Mesenchymal stem cell (in vitro differentiated cells and primary cell): ENCODE measurements at regions not wholly inside any gene's neighbourhood (a gene's known extent, or its start where the extent isn't known, plus 50 kb on each side); places are given as distances from the start of the nearest gene placed in this dataset.

Experiments
- DNase-seq: peaks from one replicate; pipeline ENCODE4 v3.0.0-alpha.2; 2013
- H2AFZ ChIP-seq: one replicate; pipeline ENCODE4 v1.6.1; 2013; ENCODE audit warnings: low read depth, mild to moderate bottlenecking, control low read depth, inconsistent platforms, low read length, moderate library complexity
- H2AK5ac ChIP-seq: 2 replicates; pipeline ENCODE4 v1.6.1; 2013; ENCODE audit warnings: low read length, moderate library complexity, mild to moderate bottlenecking, inconsistent platforms; ENCODE audit not compliant: severe bottlenecking
- H2BK120ac ChIP-seq: one replicate; pipeline ENCODE4 v1.6.1; 2013; ENCODE audit warnings: low read depth, mild to moderate bottlenecking, inconsistent platforms, low read length, moderate library complexity
- H2BK12ac ChIP-seq, 2 experiments: one replicate each; pipeline ENCODE4 v1.6.1; 2013; ENCODE audit warnings: inconsistent platforms in 2 of 2, low read length in 2 of 2, mild to moderate bottlenecking in 2 of 2, moderate library complexity in 2 of 2, control low read depth in 1 of 2
- H2BK15ac ChIP-seq: one replicate; pipeline ENCODE4 v1.6.1; 2013; ENCODE audit warnings: mild to moderate bottlenecking, low read depth, inconsistent platforms; ENCODE audit not compliant: poor library complexity, severe bottlenecking
- H2BK5ac ChIP-seq: 2 replicates; pipeline ENCODE4 v1.6.1; 2013; ENCODE audit warnings: low read depth, mild to moderate bottlenecking, low read length, control low read depth, inconsistent platforms; ENCODE audit not compliant: poor library complexity, severe bottlenecking
- H3K14ac ChIP-seq, 2 experiments: one replicate each; pipeline ENCODE4 v1.6.1; 2013; ENCODE audit warnings: inconsistent platforms in 2 of 2, low read length in 2 of 2, control low read depth in 1 of 2, mild to moderate bottlenecking in 1 of 2, moderate library complexity in 1 of 2
- H3K18ac ChIP-seq, 2 experiments: one replicate each; pipeline ENCODE4 v1.6.1; 2013; ENCODE audit warnings: inconsistent platforms in 2 of 2, low read length in 2 of 2, control low read depth in 1 of 2, low read depth in 1 of 2, mild to moderate bottlenecking in 1 of 2
- H3K23ac ChIP-seq, 2 experiments: one replicate each; pipeline ENCODE4 v1.6.1; 2013; ENCODE audit warnings: inconsistent platforms in 2 of 2, low read length in 2 of 2, mild to moderate bottlenecking in 2 of 2, moderate library complexity in 2 of 2, control low read depth in 1 of 2
- H3K27ac ChIP-seq: 2 replicates; pipeline ENCODE4 v1.5.1; 2013; ENCODE audit warnings: mild to moderate bottlenecking, moderate library complexity, low read length, control low read depth, inconsistent platforms; ENCODE audit not compliant: poor library complexity, severe bottlenecking
- H3K27me3 ChIP-seq, 2 experiments: 2 replicates each; pipeline versions ENCODE4 v1.6.1 to v1.7.0; 2013; ENCODE audit warnings: low read length in 2 of 2, mild to moderate bottlenecking in 2 of 2, moderate library complexity in 2 of 2, control low read depth in 1 of 2, inconsistent platforms in 1 of 2; ENCODE audit not compliant: control insufficient read depth in 1 of 2, insufficient read depth in 1 of 2
- H3K36me3 ChIP-seq, 2 experiments: 2 replicates each; pipeline versions ENCODE4 v1.6.1 to v1.7.0; 2013; ENCODE audit warnings: low read length in 2 of 2, control low read depth in 1 of 2, inconsistent platforms in 1 of 2, low read depth in 1 of 2, mild to moderate bottlenecking in 1 of 2; ENCODE audit not compliant: insufficient read depth in 2 of 2, control insufficient read depth in 1 of 2
- H3K4ac ChIP-seq, 2 experiments: one replicate each; pipeline ENCODE4 v1.6.1; 2013; ENCODE audit warnings: inconsistent platforms in 2 of 2, low read length in 2 of 2, mild to moderate bottlenecking in 2 of 2, moderate library complexity in 2 of 2, control low read depth in 1 of 2, low read depth in 1 of 2
- H3K4me1 ChIP-seq: 2 replicates; pipeline ENCODE4 v1.6.1; 2013; ENCODE audit warnings: low read depth, low read length, control low read depth; ENCODE audit not compliant: control insufficient read depth, insufficient read depth
- H3K4me2 ChIP-seq: 2 replicates; pipeline ENCODE4 v1.6.1; 2013; ENCODE audit warnings: low read length, mild to moderate bottlenecking, inconsistent platforms; ENCODE audit not compliant: poor library complexity, severe bottlenecking
- H3K4me3 ChIP-seq, 2 experiments: 2 replicates each; pipeline versions ENCODE4 v1.5.1 to v1.7.0; 2013; ENCODE audit warnings: low read length in 2 of 2, mild to moderate bottlenecking in 2 of 2, control low read depth in 1 of 2, low read depth in 1 of 2; ENCODE audit not compliant: insufficient read depth in 1 of 2
- H3K79me1 ChIP-seq: replicated peaks from 2 replicates; pipeline ENCODE4 v1.6.1; 2013; ENCODE audit warnings: mild to moderate bottlenecking, control low read depth, low read length, inconsistent platforms; ENCODE audit not compliant: poor library complexity, severe bottlenecking
- H3K9ac ChIP-seq: 2 replicates; pipeline ENCODE4 v1.7.0; 2013; ENCODE audit warnings: mild to moderate bottlenecking, low read length, moderate library complexity
- H3K9me3 ChIP-seq: 2 replicates; pipeline ENCODE4 v1.7.0; 2013; ENCODE audit warnings: mild to moderate bottlenecking, low read length; ENCODE audit not compliant: control insufficient read depth
- H4K8ac ChIP-seq: one replicate; pipeline ENCODE4 v1.6.1; 2013; ENCODE audit warnings: inconsistent platforms, mild to moderate bottlenecking, low read length, moderate library complexity
- H4K91ac ChIP-seq: one replicate; pipeline ENCODE4 v1.6.1; 2013; ENCODE audit warnings: mild to moderate bottlenecking, low read length, inconsistent platforms
- WGBS: methylation state at CpG from one replicate; pipeline ENCODE4 v1.1.7; 2013; ENCODE audit warnings: mixed read lengths; 5-methylcytosine and 5-hydroxymethylcytosine counted together

DNA sequence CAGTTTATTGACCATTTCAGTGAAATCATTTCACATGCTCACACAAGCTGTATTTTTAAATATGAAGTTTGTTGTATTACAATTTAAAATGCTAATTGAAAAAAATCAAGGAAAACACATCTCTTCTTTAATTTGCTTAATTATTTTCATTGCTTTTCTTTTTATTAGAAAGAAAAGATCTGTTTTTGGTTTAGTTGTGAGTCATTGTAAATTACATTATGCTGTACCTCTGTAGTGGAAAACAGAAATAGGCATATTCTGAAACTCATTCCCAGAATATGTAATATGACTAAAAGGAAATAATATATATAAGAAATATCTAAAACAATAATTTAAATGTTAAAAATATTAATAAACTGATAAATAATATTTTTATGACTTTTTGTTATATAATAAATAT is 161.9 kb downstream of the HGF start:
- H4K8ac ChIP-seq = no peak overlapping the region
- H3K14ac ChIP-seq = no peak overlapping the region
- H3K36me3 ChIP-seq = no peaks in the 10 kb centered on the region
- H2BK5ac ChIP-seq = no peak overlapping the region
- no peak overlapping the region for H2AK5ac ChIP-seq
- H4K91ac ChIP-seq = no peak overlapping the region
- no peak overlapping the region for H2BK15ac ChIP-seq
- H3K27ac ChIP-seq = no peak overlapping the region
- H3K9ac ChIP-seq = no peak overlapping the region
- no peak overlapping the region for H3K4me3 ChIP-seq
- H2BK12ac ChIP-seq = no peak overlapping the region
- no peak overlapping the region for H2BK120ac ChIP-seq
- no peaks in the 10 kb centered on the region for H3K79me1 ChIP-seq
- H3K9me3 ChIP-seq = no peaks in the 10 kb centered on the region
- H3K18ac ChIP-seq = no peak overlapping the region
- no peak overlapping the region for H3K23ac ChIP-seq
- no peak for DNase-seq
- H3K27me3 ChIP-seq = no peaks in the 10 kb centered on the region
- no peak overlapping the region for H3K4ac ChIP-seq
- H3K4me1 ChIP-seq = no peaks in the 10 kb centered on the region
- no peak overlapping the region for H3K4me2 ChIP-seq
- no peak overlapping the region for H2AFZ ChIP-seq

DNA sequence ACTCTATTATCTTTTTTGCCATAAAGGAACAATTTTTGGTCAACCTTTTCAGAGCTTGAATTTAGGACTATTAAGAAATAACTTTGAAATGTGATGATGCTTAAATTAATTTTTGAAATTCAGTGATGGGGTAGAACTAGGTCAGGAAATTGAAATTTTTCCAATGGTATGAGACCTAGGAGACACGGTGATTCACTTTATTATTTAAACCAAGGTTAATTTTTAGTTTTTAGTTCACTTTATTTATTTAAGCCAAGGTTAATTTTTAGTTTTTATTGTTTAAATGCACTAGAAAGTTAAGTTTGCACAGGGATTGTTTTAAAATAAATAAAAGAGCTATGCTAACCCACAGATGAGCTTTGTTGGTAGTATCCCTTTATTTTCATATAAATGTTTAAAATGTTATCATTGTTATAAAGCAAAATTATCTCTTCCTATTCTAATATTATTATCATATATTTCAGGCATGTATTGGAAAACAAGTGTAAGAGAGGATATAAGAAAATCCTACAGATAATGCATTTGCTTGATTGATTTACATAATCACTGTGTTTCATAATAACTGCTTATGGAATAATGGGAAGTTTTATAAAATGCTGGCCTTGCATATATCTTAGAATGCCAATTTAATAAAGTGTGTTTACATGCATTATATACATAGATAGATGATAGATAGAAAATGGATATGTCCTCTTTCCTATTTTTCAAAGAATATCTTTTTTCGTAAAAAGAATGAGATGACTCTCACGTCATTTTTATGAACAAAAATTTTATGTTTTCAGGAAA is 163.6 kb downstream of the HGF start:
- no peak for DNase-seq
- no peak overlapping the region for H2BK12ac ChIP-seq
- 100% methylated on average over 1 of the region's 3 CpGs for WGBS
- no peak overlapping the region for H3K9ac ChIP-seq
- no peaks in the 10 kb centered on the region for H3K9me3 ChIP-seq
- H3K36me3 ChIP-seq = no peaks in the 10 kb centered on the region
- no peak overlapping the region for H3K23ac ChIP-seq
- no peak overlapping the region for H3K14ac ChIP-seq
- no peak overlapping the region for H3K27ac ChIP-seq
- H2BK15ac ChIP-seq = no peak overlapping the region
- H4K8ac ChIP-seq = no peak overlapping the region
- H3K4ac ChIP-seq = no peak overlapping the region
- no peak overlapping the region for H2AFZ ChIP-seq
- no peaks in the 10 kb centered on the region for H3K27me3 ChIP-seq
- no peak overlapping the region for H2BK5ac ChIP-seq
- no peak overlapping the region for H3K4me3 ChIP-seq
- no peaks in the 10 kb centered on the region for H3K4me1 ChIP-seq
- no peaks in the 10 kb centered on the region for H3K79me1 ChIP-seq
- no peak overlapping the region for H3K18ac ChIP-seq
- no peak overlapping the region for H3K4me2 ChIP-seq
- H2BK120ac ChIP-seq = no peak overlapping the region
- no peak overlapping the region for H4K91ac ChIP-seq
- no peak overlapping the region for H2AK5ac ChIP-seq

DNA sequence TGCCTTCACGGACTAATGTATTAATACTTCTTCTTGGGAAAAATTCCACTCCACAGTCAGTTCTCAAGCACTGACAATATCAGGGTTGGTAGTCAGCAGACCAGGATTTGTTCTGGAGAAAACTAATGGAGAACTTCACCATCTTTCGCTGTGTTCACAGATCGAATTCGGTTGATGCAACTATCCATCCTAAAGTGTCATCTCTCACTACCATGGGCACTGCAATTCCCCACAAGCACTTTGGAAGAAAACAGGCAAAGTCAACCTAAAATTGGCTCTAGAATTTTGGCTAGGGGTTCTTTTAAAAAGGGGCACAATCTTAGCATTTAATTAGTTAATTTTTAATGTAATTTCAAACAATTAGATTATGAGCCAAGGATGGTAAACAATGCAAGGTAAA is 164.4 kb downstream of the HGF start:
- H3K14ac ChIP-seq = peak overlapping the region in 1 of 2 experiments; percentile 32
- no peak overlapping the region for H4K91ac ChIP-seq
- H4K8ac ChIP-seq = no peak overlapping the region
- WGBS = 100% methylated on average over 3 of the region's 4 CpGs
- no peak for DNase-seq
- no peak overlapping the region for H3K4me3 ChIP-seq
- H3K79me1 ChIP-seq = no peaks in the 10 kb centered on the region
- H3K18ac ChIP-seq = no peak overlapping the region
- no peaks in the 10 kb centered on the region for H3K27me3 ChIP-seq
- no peak overlapping the region for H3K23ac ChIP-seq
- peak overlapping the region; percentile 84 for H2AK5ac ChIP-seq
- no peak overlapping the region for H3K9ac ChIP-seq
- H2BK5ac ChIP-seq = no peak overlapping the region
- no peaks in the 10 kb centered on the region for H3K4me1 ChIP-seq
- no peak overlapping the region for H2AFZ ChIP-seq
- no peaks in the 10 kb centered on the region for H3K9me3 ChIP-seq
- H2BK15ac ChIP-seq = no peak overlapping the region
- H2BK12ac ChIP-seq = no peak overlapping the region
- H3K4ac ChIP-seq = no peak overlapping the region
- H3K36me3 ChIP-seq = no peaks in the 10 kb centered on the region
- H3K4me2 ChIP-seq = no peak overlapping the region
- no peak overlapping the region for H2BK120ac ChIP-seq
- no peak overlapping the region for H3K27ac ChIP-seq

DNA sequence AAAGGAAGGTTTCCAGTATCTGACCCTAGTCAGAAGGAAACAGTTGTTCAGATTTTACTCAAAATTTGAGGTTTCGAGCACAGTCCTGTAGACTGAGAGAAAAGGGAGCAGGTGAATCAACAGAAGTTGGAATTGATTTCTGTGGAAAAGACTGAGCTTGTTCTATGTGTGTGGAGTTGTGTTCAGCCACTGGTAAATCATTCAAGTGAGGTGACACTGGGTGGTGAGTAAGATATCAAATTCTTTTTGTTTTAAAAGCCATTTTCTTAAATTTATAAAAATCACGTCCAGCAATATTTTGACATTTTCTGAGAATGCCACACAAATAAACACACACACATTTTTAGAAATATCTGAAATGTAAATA is 165.1 kb downstream of the HGF start:
- Histone ChIP-seq H3K23ac (no peak overlapping the region), H3K27ac (peak overlapping the region; percentile 63), H3K4ac (no peak overlapping the region), H3K18ac (no peak overlapping the region), H4K8ac (no peak overlapping the region), H3K14ac (no peak overlapping the region), H3K27me3 (no peaks in the 10 kb centered on the region), H3K79me1 (no peaks in the 10 kb centered on the region), H3K4me3 (no peak overlapping the region), H2AK5ac (no peak overlapping the region), H3K36me3 (no peaks in the 10 kb centered on the region), H3K4me1 (no peaks in the 10 kb centered on the region), H3K4me2 (peak overlapping the region; percentile 21), H2AFZ (no peak overlapping the region), H3K9me3 (no peaks in the 10 kb centered on the region), H2BK120ac (no peak overlapping the region), H2BK15ac (no peak overlapping the region), H2BK5ac (no peak overlapping the region), H3K9ac (no peak overlapping the region), H4K91ac (no peak overlapping the region), H2BK12ac (no peak overlapping the region)
- 100% methylated on average over 2 of the region's 2 CpGs for WGBS
- no peak for DNase-seq
